ENCODE measurements at regions not wholly inside any gene's neighbourhood (a gene's known extent, or its start where the extent isn't known, plus 50 kb on each side); places are given as distances from the start of the nearest gene placed in this dataset.

DNA sequence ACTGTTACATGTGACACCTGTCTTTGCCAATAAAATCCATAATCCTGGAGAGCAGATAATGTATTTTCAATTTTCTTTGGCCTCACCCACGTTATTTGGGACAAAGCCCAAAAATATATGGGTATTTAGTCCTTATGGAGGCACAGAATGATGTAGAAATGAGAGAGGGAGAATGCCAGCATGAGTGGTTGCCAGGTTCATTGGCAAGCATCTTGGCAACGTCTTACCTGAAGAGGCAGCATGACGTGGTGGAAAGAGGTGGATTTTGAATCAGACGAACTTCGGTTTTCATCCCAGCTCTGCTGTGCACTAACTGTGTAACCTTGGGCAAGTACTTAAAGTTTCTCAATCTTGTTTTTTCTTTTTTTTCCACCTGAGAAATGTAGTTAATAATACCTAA, 969.6 kb upstream of the PIK3C3 start:
- Histone ChIP-seq H4K20me1 (no peaks in the 10 kb centered on the region), H3K27me3 (no peaks in the 10 kb centered on the region), H3K36me3 (no peaks in the 10 kb centered on the region), H3K9ac (no peak overlapping the region), H3K27ac (no peak overlapping the region), H3K9me3 (no peaks in the 10 kb centered on the region), H3K4me2 (no peak overlapping the region), H3K4me3 (no peak overlapping the region), H3K4me1 (no peaks in the 10 kb centered on the region)
- TF ChIP-seq Cebpa-rat (IDR thresholded peaks at IDR 0.05) = no peak

DNA sequence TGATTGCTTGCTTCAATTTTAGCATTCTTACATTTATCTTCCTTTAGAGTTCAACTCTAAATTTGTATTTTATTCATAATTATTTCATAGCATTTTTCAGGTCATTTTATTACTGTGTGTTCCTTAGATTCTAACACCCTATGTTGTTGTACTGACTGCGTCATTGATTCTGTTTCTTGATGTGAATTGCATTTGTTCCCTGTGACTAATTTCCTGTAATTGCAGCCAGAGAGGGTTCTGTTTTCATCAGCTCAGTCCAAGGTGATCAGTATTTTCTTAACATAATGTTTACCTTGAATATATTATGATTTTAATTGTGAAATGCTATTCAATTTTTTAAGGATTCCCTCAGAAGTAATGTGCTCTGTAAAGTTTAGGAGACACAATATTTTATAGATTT, 970.2 kb upstream of the PIK3C3 start:
- Histone ChIP-seq H4K20me1 (no peaks in the 10 kb centered on the region), H3K4me3 (no peak overlapping the region), H3K27me3 (no peaks in the 10 kb centered on the region), H3K36me3 (no peaks in the 10 kb centered on the region), H3K4me1 (no peaks in the 10 kb centered on the region), H3K9ac (no peak overlapping the region), H3K27ac (no peak overlapping the region), H3K4me2 (no peak overlapping the region), H3K9me3 (no peaks in the 10 kb centered on the region)
- TF ChIP-seq Cebpa-rat (IDR thresholded peaks at IDR 0.05) = no peak

DNA sequence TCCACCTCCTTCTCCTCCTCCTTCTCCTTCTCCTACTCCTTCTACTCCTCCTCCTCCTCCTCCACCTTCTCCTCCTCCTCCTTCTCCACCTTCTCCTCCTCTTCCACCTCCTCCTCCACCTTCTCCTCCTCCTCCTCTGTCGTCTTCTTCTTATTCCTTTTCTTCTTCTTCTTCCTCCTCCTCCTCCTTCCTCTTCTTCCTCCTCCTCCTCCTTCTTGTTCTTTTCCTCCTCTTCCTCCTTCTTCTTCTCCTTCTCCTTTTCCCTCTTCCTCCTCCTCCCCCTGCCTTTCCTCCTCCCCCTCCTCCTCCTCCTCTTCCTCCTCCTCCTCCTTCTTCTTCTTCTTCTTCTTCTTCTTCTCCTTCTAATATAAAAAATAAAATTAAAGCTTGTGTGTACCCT, 971.2 kb upstream of the PIK3C3 start:
- H4K20me1 ChIP-seq = no peaks in the 10 kb centered on the region
- no peaks in the 10 kb centered on the region for H3K9me3 ChIP-seq
- TF ChIP-seq Cebpa-rat (IDR thresholded peaks at IDR 0.05) = no peak
- no peak overlapping the region for H3K4me3 ChIP-seq
- no peaks in the 10 kb centered on the region for H3K27me3 ChIP-seq
- H3K4me1 ChIP-seq = no peaks in the 10 kb centered on the region
- H3K9ac ChIP-seq = no peak overlapping the region
- no peak overlapping the region for H3K27ac ChIP-seq
- H3K36me3 ChIP-seq = no peaks in the 10 kb centered on the region
- no peak overlapping the region for H3K4me2 ChIP-seq

DNA sequence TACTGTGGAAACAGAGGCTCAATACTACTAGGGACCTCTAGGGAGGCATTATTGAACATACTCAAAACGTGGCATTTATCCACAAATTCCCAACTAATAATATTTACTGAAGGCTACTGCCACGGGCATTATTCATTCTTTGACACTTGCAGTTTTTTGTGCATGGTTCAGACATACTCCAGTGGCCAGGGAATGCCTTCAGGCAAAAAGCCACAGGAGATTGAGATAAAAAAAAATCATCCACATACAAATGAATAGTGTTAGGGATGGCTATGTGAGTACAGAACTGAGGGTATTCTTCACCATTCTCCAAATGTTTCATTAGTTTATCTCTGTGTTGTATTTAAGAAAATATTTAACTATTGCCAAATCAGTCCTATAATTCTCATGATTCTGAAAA, 974.9 kb upstream of the PIK3C3 start:
- Histone ChIP-seq H4K20me1 (no peaks in the 10 kb centered on the region), H3K27ac (no peak overlapping the region), H3K36me3 (no peaks in the 10 kb centered on the region), H3K4me1 (no peaks in the 10 kb centered on the region), H3K9ac (no peak overlapping the region), H3K27me3 (no peaks in the 10 kb centered on the region), H3K4me3 (no peak overlapping the region), H3K9me3 (no peaks in the 10 kb centered on the region), H3K4me2 (no peak overlapping the region)
- no peak for TF ChIP-seq Cebpa-rat (IDR thresholded peaks at IDR 0.05)

DNA sequence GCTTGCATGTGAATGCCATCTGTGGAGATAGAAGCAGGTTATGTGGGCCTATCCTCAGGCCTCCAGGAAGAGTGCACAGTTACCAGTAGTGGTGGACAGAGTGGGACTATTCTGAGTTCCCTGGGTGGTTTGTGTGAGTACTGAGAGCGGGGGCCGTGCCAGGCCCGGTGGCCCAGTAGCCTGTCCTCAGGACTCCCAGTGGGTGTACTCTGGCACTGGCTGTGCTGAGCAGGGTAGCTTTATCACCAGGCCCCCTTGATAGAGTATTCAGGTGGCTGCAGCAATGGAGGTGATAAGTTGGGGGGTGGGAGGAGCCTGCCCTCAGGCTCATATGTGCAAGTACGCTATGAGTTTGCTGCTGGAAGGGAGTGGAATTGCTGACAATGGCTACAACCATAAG, 979.0 kb upstream of the PIK3C3 start:
- Histone ChIP-seq H3K4me1 (no peaks in the 10 kb centered on the region), H3K9me3 (no peaks in the 10 kb centered on the region), H3K4me2 (no peak overlapping the region), H3K4me3 (no peak overlapping the region), H3K9ac (no peak overlapping the region), H3K27me3 (no peaks in the 10 kb centered on the region), H3K27ac (no peak overlapping the region), H3K36me3 (no peaks in the 10 kb centered on the region), H4K20me1 (no peaks in the 10 kb centered on the region)
- TF ChIP-seq Cebpa-rat (IDR thresholded peaks at IDR 0.05) = no peak

DNA sequence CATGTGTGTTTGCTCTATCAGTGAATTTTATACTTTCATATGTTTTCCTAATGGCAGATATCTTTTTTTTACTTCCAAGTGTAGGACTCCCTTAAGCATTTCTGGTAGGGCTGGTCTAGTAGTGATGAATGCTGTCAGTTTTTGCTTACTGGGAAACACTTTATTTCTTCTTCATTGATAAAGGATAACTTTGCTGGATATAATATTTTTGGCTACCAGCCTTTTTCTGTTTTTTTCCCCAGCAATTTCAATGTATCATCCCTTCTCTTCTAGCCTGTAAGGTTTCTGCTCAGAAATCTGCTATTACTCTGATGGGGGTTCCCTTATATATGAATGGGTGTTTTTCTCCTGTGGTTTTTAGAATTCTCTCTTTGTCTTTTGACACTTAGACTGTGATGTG, 980.6 kb upstream of the PIK3C3 start:
- Histone ChIP-seq H3K27ac (no peak overlapping the region), H3K27me3 (no peaks in the 10 kb centered on the region), H3K4me3 (no peak overlapping the region), H3K4me2 (no peak overlapping the region), H3K9ac (no peak overlapping the region), H4K20me1 (no peaks in the 10 kb centered on the region), H3K36me3 (no peaks in the 10 kb centered on the region), H3K4me1 (no peaks in the 10 kb centered on the region), H3K9me3 (no peaks in the 10 kb centered on the region)
- no peak for TF ChIP-seq Cebpa-rat (IDR thresholded peaks at IDR 0.05)

DNA sequence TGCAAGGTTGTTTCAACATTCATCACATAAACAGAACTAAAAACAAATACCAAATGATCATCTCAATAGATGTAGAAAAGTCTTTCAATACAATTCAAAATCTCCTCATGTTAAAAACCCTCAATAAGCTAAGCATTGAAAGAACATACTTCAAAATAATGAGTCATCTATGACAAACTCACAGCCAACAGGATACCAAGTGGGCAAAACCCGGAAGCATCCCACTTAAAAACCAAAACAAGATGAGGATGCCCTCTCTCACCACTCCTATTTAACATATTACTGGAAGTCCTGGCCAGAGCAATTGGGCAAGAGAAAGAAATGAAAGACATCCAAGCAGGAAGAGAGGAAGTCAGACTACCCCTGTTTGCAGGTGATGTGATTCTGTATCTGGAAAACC, 992.2 kb upstream of the PIK3C3 start:
- no peaks in the 10 kb centered on the region for H3K36me3 ChIP-seq
- H3K4me1 ChIP-seq = no peaks in the 10 kb centered on the region
- no peak overlapping the region for H3K4me3 ChIP-seq
- H3K9me3 ChIP-seq = no peaks in the 10 kb centered on the region
- no peaks in the 10 kb centered on the region for H4K20me1 ChIP-seq
- no peaks in the 10 kb centered on the region for H3K27me3 ChIP-seq
- no peak overlapping the region for H3K9ac ChIP-seq
- no peak for TF ChIP-seq Cebpa-rat (IDR thresholded peaks at IDR 0.05)
- H3K27ac ChIP-seq = no peak overlapping the region
- no peak overlapping the region for H3K4me2 ChIP-seq

DNA sequence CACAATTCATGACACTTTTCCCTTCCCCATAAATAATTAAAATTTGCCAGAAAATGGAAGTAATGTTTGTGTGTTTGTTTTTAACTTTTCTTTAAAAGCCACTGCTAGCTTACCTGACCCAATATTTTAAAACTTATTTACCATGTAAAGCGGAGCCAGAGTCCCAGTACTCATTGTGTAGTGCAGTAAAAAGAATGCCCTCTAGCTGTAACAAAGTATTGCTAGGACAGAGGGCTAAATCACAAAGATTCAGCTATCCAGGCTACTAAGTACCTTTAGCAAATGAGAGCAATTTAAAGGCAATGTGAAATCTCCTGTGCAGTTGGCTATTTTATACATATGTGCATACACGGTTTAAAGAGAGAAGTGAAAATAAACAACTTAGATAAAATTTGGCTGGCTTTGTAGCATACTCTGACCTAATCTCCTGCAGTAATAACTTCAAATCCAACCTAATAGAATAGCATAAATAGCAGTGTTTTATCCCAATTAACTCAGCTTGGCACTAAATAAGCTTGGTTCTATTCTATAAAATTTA, 997.4 kb upstream of the PIK3C3 start:
- Histone ChIP-seq H3K4me2 (no peak overlapping the region), H3K9me3 (no peaks in the 10 kb centered on the region)
- no peak for TF ChIP-seq Cebpa-rat (IDR thresholded peaks at IDR 0.05)

DNA sequence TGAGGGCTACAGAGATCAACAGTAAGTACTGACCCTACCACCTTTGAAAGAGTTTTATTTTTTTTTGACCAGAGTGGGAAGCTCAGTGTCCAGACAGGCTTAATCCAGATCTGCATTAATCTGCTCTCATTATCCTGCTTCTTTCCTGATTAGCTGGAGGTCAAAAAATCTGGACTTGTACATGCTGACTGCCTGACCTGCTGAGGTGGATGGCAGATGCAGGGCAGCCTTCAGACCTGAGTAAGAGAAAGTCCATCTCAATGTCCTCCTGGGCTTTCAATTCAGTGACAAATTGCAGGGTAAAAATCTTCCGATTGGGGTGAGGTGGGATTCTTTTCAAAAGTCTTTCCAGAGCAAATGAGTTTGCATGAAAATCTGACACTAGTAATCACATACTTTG, 998.8 kb upstream of the PIK3C3 start:
- Histone ChIP-seq H3K27ac (no peak overlapping the region), H3K9me3 (no peaks in the 10 kb centered on the region), H3K4me1 (no peaks in the 10 kb centered on the region), H3K4me2 (no peak overlapping the region), H3K36me3 (no peaks in the 10 kb centered on the region), H3K9ac (no peak overlapping the region), H3K27me3 (no peaks in the 10 kb centered on the region), H3K4me3 (no peak overlapping the region), H4K20me1 (no peaks in the 10 kb centered on the region)
- no peak for TF ChIP-seq Cebpa-rat (IDR thresholded peaks at IDR 0.05)

More for the DNA sequence above, 997.4 kb upstream of the PIK3C3 start:
- Histone ChIP-seq H3K27me3 (no peaks in the 10 kb centered on the region), H3K9ac (no peak overlapping the region), H3K27ac (no peak overlapping the region), H4K20me1 (no peaks in the 10 kb centered on the region), H3K36me3 (no peaks in the 10 kb centered on the region), H3K4me3 (no peak overlapping the region), H3K4me1 (no peaks in the 10 kb centered on the region)

DNA sequence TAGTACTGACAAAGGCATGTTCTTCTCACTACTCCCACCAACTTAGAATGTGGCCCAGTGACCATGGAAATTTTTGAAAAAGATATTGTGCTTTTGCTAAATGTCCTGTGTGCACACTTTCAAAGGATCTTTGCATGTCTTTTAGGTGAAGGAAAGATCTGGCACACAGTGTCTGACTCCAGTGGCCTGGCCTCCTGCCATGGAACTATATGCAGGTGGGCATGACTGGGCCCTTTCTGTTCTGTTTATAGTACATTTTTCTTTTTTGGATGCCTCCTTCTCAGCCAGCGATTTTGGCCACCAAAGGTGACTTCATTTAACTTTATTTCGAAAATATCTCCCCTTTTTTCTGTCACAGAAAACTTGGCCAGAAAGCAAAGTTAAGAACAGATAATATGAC, 999.7 kb upstream of the PIK3C3 start:
- no peak for TF ChIP-seq Cebpa-rat (IDR thresholded peaks at IDR 0.05)
- Histone ChIP-seq H3K4me2 (no peak overlapping the region), H3K4me3 (no peak overlapping the region), H3K27ac (no peak overlapping the region), H3K4me1 (no peaks in the 10 kb centered on the region), H3K9ac (no peak overlapping the region), H3K9me3 (no peaks in the 10 kb centered on the region), H4K20me1 (no peaks in the 10 kb centered on the region), H3K27me3 (no peaks in the 10 kb centered on the region), H3K36me3 (no peaks in the 10 kb centered on the region)
